Left kidney (tissue), 1 donor: ENCODE measurements at regions not wholly inside any gene's neighbourhood (a gene's known extent, or its start where the extent isn't known, plus 50 kb on each side); places are given as distances from the start of the nearest gene placed in this dataset.

ENCODE experiments used
- DNase-seq: peaks from one replicate; pipeline ENCODE4 v3.0.0-alpha.2; 2013

- DNase-seq: no peak
Observed at GRCh38 chr15:37701230-37701629, 233.2 kb upstream of the TMCO5A start.

- DNase-seq: no peak
Observed at GRCh38 chr15:37709669-37710068, 224.8 kb upstream of the TMCO5A start.

GRCh38 chr15:37715101-37715500, 219.3 kb upstream of the TMCO5A start:
- DNase-seq: no peak

- DNase-seq: no peak
Observed at GRCh38 chr15:37720267-37720666, 214.2 kb upstream of the TMCO5A start.

GRCh38 chr15:37731146-37731746, 203.2 kb upstream of the TMCO5A start:
- DNase-seq: no peak

- DNase-seq: no peak
Observed at GRCh38 chr15:37733628-37734027, 200.8 kb upstream of the TMCO5A start.

GRCh38 chr15:37740623-37741141, 193.8 kb upstream of the TMCO5A start:
- DNase-seq: no peak

- DNase-seq: no peak
Observed at GRCh38 chr15:37743826-37744225, 190.6 kb upstream of the TMCO5A start.

- DNase-seq: no peak
Observed at GRCh38 chr15:37744521-37744920, 189.9 kb upstream of the TMCO5A start.

- DNase-seq: no peak
Observed at GRCh38 chr15:37751401-37751800, 183.0 kb upstream of the TMCO5A start.

GRCh38 chr15:37756407-37756806, 178.0 kb upstream of the TMCO5A start:
- no peak for DNase-seq

- DNase-seq: no peak
Observed at GRCh38 chr15:37758412-37758811, 176.0 kb upstream of the TMCO5A start.

GRCh38 chr15:37764733-37765191, 169.7 kb upstream of the TMCO5A start:
- DNase-seq: peak; percentile 34

GRCh38 chr15:37765786-37766185, 168.7 kb upstream of the TMCO5A start:
- DNase-seq: no peak

- DNase-seq: no peak
Observed at GRCh38 chr15:37767841-37768455, 166.5 kb upstream of the TMCO5A start.

GRCh38 chr15:37771465-37771864, 163.0 kb upstream of the TMCO5A start:
- no peak for DNase-seq

- no peak for DNase-seq
Observed at GRCh38 chr15:37773111-37773860, 161.2 kb upstream of the TMCO5A start.

- DNase-seq: no peak
Observed at GRCh38 chr15:37774961-37775360, 159.5 kb upstream of the TMCO5A start.

- DNase-seq: no peak
Observed at GRCh38 chr15:37777006-37777405, 157.4 kb upstream of the TMCO5A start.

GRCh38 chr15:37783290-37783689, 151.2 kb upstream of the TMCO5A start:
- no peak for DNase-seq

- DNase-seq: no peak
Observed at GRCh38 chr15:37788330-37788729, 146.1 kb upstream of the TMCO5A start.

- no peak for DNase-seq
Observed at GRCh38 chr15:37788767-37789396, 145.6 kb upstream of the TMCO5A start.

GRCh38 chr15:37789397-37789786, 145.0 kb upstream of the TMCO5A start:
- no peak for DNase-seq
